ENCODE measurements at regions not wholly inside any gene's neighbourhood (a gene's known extent, or its start where the extent isn't known, plus 50 kb on each side); places are given as distances from the start of the nearest gene placed in this dataset.

- TF ChIP-seq ZNF512 (CRISPR knock-in tag; IDR thresholded peaks at IDR 0.05; ENCODE audit: borderline replicate concordance) (no peak), SP1 (CRISPR knock-in tag; conservative IDR thresholded peaks at IDR 0.05) (no peak), CDX4 (CRISPR knock-in tag; IDR thresholded peaks at IDR 0.05; ENCODE audit: borderline replicate concordance) (no peak), EMX1 (CRISPR knock-in tag; IDR thresholded peaks at IDR 0.05) (no peak)
These were observed 115.5 kb upstream of the RANBP3L start (continued) for GRCh38 chr5:36417221-36417620.

- H3K27me3 Mint-ChIP-seq (ENCODE audit: low read depth): peaks cover 79% of the 10 kb centered on the region
- ATAC-seq: peak; percentile 97
- no peaks in the 10 kb centered on the region for H3K36me3 Mint-ChIP-seq
- ChIA-PET POLR2A (interaction anchor here (0.5 to 0.6 kb wide), 2 partner anchors 25 to 246 kb away, joined by 4 to 6 read pairs; no protein-coding TSS in a partner anchor), CTCF (interaction anchor here (0.6 to 4.2 kb wide), 16 partner anchors 11 to 425 kb away, joined by 3 to 51 read pairs (median 6); partner anchors contain the start of gene NADK2)
- peaks cover 38% of the 10 kb centered on the region for H3K4me1 Mint-ChIP-seq
- no peak overlapping the region for H3K27ac Mint-ChIP-seq
- no peak overlapping the region for H3K4me3 Mint-ChIP-seq
- peak; percentile 77 for DNase-seq (ENCODE audit: low spot score)
- TF ChIP-seq ZNF425 (CRISPR knock-in tag; conservative IDR thresholded peaks at IDR 0.05) (no peak), ATF6 (CRISPR knock-in tag; IDR thresholded peaks at IDR 0.05) (no peak), TEAD1 (CRISPR knock-in tag; IDR thresholded peaks at IDR 0.05) (peak; percentile 90; the same call in 1 of the 2 replicates), TEAD4 (CRISPR knock-in tag; IDR thresholded peaks at IDR 0.05) (no peak)
- H3K9me3 Mint-ChIP-seq: no peaks in the 10 kb centered on the region
These were observed 116.0 kb upstream of the RANBP3L start for GRCh38 chr5:36417668-36418067.

GRCh38 chr5:36418152-36418979 is 116.7 kb upstream of the RANBP3L start:
- H3K9me3 Mint-ChIP-seq: no peaks in the 10 kb centered on the region
- H3K4me1 Mint-ChIP-seq: peaks cover 38% of the 10 kb centered on the region
- no peaks in the 10 kb centered on the region for H3K36me3 Mint-ChIP-seq
- H3K4me3 Mint-ChIP-seq: no peak overlapping the region
- DNase-seq (ENCODE audit: low spot score) (no peak), ATAC-seq (no peak)
- peaks cover 76% of the 10 kb centered on the region for H3K27me3 Mint-ChIP-seq (ENCODE audit: low read depth)
- CTCF ChIA-PET: interaction anchor here (0.6 to 4.2 kb wide), 16 partner anchors 10 to 426 kb away, joined by 3 to 51 read pairs (median 6); partner anchors contain the start of gene NADK2
- H3K27ac Mint-ChIP-seq: no peak overlapping the region
- POLR2A ChIA-PET: interaction anchor here (0.6 kb wide), 1 partner anchor 245 kb away, joined by 4 read pairs; no protein-coding TSS in a partner anchor
- TF ChIP-seq SOX15 (CRISPR knock-in tag; IDR thresholded peaks at IDR 0.05) (no peak), ATF3 (CRISPR knock-in tag; conservative IDR thresholded peaks at IDR 0.05) (no peak), ATF6 (CRISPR knock-in tag; IDR thresholded peaks at IDR 0.05) (no peak), ERG (CRISPR knock-in tag; IDR thresholded peaks at IDR 0.05) (no peak), ZNF263 (CRISPR knock-in tag; IDR thresholded peaks at IDR 0.05; ENCODE audit: low read depth) (no peak), TEAD1 (CRISPR knock-in tag; IDR thresholded peaks at IDR 0.05) (no peak), E2F1 (CRISPR knock-in tag; IDR thresholded peaks at IDR 0.05) (no peak), ZMAT4 (CRISPR knock-in tag; IDR thresholded peaks at IDR 0.05) (no peak), EMX1 (CRISPR knock-in tag; IDR thresholded peaks at IDR 0.05) (no peak), PREB (CRISPR knock-in tag; IDR thresholded peaks at IDR 0.05; ENCODE audit: borderline replicate concordance) (no peak), SP1 (CRISPR knock-in tag; conservative IDR thresholded peaks at IDR 0.05) (no peak)
